HUES48 (cell line): ENCODE measurements at regions not wholly inside any gene's neighbourhood (a gene's known extent, or its start where the extent isn't known, plus 50 kb on each side); places are given as distances from the start of the nearest gene placed in this dataset.

ENCODE experiments used
- H3K27ac ChIP-seq: one replicate; pipeline ENCODE4 v1.7.0; 2013; ENCODE audit warnings: low read depth, low read length, inconsistent platforms
- H3K27me3 ChIP-seq: 2 replicates; pipeline ENCODE4 v1.6.1; 2013; ENCODE audit warnings: mild to moderate bottlenecking, low read length; ENCODE audit not compliant: control insufficient read depth, insufficient read depth
- H3K36me3 ChIP-seq: 2 replicates; pipeline ENCODE4 v1.6.1; 2013; ENCODE audit warnings: low read length; ENCODE audit not compliant: control insufficient read depth, insufficient read depth
- H3K4me1 ChIP-seq: 2 replicates; pipeline ENCODE4 v1.6.1; 2013; ENCODE audit warnings: mild to moderate bottlenecking, low read length; ENCODE audit not compliant: control insufficient read depth, insufficient read depth
- H3K4me3 ChIP-seq: 2 replicates; pipeline ENCODE4 v1.5.1; 2013; ENCODE audit warnings: mild to moderate bottlenecking, low read depth, low read length
- H3K9ac ChIP-seq: 2 replicates; pipeline ENCODE4 v1.6.1; 2013; ENCODE audit warnings: mild to moderate bottlenecking, low read depth, low read length, moderate library complexity
- H3K9me3 ChIP-seq: 2 replicates; pipeline ENCODE4 v1.6.1; 2013; ENCODE audit warnings: low read length; ENCODE audit not compliant: control insufficient read depth, insufficient read depth

GRCh38 chr12:25332143-25332542 is 81.4 kb upstream of the KRAS start:
- H3K27ac ChIP-seq = no peak overlapping the region
- peaks cover 4% of the 10 kb centered on the region; the same call in 1 of the 2 replicates for H3K4me1 ChIP-seq
- H3K36me3 ChIP-seq = no peaks in the 10 kb centered on the region
- no peaks in the 10 kb centered on the region for H3K9me3 ChIP-seq
- no peak overlapping the region for H3K9ac ChIP-seq
- no peak overlapping the region for H3K4me3 ChIP-seq
- H3K27me3 ChIP-seq = no peaks in the 10 kb centered on the region

DNA sequence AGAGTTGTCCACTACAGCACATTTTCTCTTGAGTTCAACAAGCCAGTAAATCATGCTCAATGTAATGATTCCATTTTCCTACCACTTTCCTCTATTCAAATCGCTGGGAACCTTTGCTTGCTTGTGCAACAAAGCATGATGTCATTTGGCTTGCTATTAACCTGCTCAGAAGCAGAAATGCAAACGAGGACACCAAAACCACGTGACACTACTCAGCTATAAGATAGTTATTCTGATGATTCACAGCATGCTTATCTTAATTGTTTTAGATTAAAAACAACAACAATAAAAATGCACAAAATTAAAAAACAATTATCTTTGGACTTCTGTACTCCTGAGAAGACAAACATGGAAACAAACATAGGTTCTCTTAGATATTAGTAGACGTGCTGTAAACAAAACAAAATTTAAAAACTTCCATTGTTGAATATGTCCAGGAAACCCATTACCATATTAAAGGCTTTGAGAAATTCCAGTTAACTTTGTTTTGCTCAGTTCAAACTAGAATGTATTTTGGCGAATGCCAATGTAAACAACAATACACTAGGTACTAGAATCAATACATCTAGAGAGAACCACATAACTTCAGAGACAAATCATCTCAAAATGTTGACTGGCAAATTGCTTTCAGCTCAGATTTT is 77.5 kb upstream of the KRAS start:
- no peaks in the 10 kb centered on the region for H3K9me3 ChIP-seq
- no peak overlapping the region for H3K4me3 ChIP-seq
- H3K27ac ChIP-seq = no peak overlapping the region
- no peaks in the 10 kb centered on the region for H3K36me3 ChIP-seq
- H3K9ac ChIP-seq = no peak overlapping the region
- H3K27me3 ChIP-seq = no peaks in the 10 kb centered on the region
- H3K4me1 ChIP-seq = no peaks in the 10 kb centered on the region; the same call in 1 of the 2 replicates

- Histone ChIP-seq H3K9me3 (no peaks in the 10 kb centered on the region), H3K9ac (no peak overlapping the region), H3K27me3 (no peaks in the 10 kb centered on the region), H3K4me3 (no peak overlapping the region), H3K36me3 (no peaks in the 10 kb centered on the region), H3K27ac (no peak overlapping the region), H3K4me1 (no peaks in the 10 kb centered on the region; the same call in 1 of the 2 replicates)
These were observed 76.6 kb upstream of the KRAS start for GRCh38 chr12:25327321-25327720.

GRCh38 chr12:25326326-25326725 is 75.6 kb upstream of the KRAS start:
- Histone ChIP-seq H3K4me1 (no peaks in the 10 kb centered on the region; the same call in 1 of the 2 replicates), H3K27ac (no peak overlapping the region), H3K9ac (no peak overlapping the region), H3K27me3 (no peaks in the 10 kb centered on the region), H3K4me3 (no peak overlapping the region), H3K36me3 (no peaks in the 10 kb centered on the region), H3K9me3 (no peaks in the 10 kb centered on the region)

- Histone ChIP-seq H3K27ac (no peak overlapping the region), H3K4me1 (no peaks in the 10 kb centered on the region; the same call in 1 of the 2 replicates), H3K36me3 (no peaks in the 10 kb centered on the region), H3K9ac (no peak overlapping the region), H3K4me3 (no peak overlapping the region), H3K9me3 (no peaks in the 10 kb centered on the region), H3K27me3 (no peaks in the 10 kb centered on the region)
These were observed 74.1 kb upstream of the KRAS start for GRCh38 chr12:25324861-25325260.

DNA sequence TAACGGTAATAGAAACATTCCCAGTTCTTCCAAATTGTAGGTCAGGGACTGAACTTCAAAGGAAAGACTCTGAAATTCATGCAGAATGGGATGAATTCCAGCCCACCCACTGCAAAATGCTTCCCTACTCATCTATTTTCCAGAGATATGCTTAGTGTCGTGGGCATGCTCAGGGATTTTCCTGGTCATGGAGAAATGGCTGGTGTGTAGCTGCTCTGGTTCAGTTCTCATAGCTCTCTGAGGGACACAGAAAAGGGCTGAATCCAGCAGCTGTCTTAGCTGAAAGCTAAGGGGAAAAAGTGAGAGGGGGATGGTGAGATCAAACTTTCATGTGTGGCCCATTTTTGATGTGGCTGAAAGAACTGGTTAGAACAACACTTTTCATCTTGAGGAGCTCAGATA is 72.9 kb upstream of the KRAS start:
- H3K9ac ChIP-seq = no peak overlapping the region
- H3K9me3 ChIP-seq = no peaks in the 10 kb centered on the region
- no peak overlapping the region for H3K4me3 ChIP-seq
- no peaks in the 10 kb centered on the region for H3K36me3 ChIP-seq
- H3K27me3 ChIP-seq = no peaks in the 10 kb centered on the region
- no peaks in the 10 kb centered on the region; the same call in 1 of the 2 replicates for H3K4me1 ChIP-seq
- H3K27ac ChIP-seq = no peak overlapping the region

DNA sequence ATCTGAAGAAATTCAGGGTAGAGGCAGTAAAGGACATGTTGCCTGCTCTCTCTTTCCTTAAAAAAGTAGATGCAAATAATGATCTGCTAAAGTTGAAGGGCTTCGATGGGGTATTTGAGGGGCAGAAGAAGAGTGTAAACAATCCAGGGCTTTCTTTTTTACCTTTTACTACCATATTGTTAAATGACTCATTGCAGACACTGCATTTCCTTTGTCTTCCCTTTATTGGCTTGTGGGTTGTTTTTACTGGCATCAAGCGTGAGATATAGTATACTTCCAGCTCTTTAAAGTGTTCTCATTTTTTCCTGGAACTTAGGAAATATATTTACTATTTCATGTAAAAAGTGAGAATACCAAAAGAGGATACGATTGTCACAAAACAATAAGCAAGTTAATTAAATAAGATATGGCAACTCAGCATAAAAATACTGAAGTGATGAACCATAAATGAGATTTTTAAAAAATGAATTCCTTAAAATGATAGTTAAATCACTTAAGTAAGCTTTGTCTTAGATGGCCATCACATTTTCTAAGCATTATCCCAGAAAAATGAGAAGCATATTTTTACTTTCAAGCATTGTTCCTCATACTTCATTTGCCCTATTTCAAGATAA is 72.3 kb upstream of the KRAS start:
- Histone ChIP-seq H3K9me3 (no peaks in the 10 kb centered on the region), H3K27me3 (no peaks in the 10 kb centered on the region), H3K4me1 (no peaks in the 10 kb centered on the region; the same call in 1 of the 2 replicates), H3K36me3 (no peaks in the 10 kb centered on the region), H3K4me3 (no peak overlapping the region), H3K27ac (no peak overlapping the region), H3K9ac (no peak overlapping the region)

DNA sequence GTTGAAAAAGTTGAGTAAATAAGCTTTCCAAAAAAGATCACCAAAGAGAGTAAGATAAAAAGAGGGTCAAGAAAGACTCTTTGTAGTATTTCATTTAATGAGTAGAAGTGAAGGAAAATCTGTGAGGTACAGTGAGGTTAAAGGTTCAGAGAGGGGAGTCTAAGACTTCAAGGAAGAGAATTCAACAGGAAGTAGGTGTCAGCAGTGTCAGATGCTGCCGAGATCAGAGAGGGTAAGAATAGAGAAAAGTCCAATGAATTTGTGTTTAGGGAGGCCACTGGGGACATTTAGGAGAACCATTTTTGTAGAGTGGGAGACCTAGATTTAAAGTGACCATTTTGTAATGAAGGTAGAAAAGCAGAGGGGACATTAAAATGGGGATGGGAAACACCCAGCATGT is 71.6 kb upstream of the KRAS start:
- H3K4me3 ChIP-seq = no peak overlapping the region
- no peaks in the 10 kb centered on the region for H3K9me3 ChIP-seq
- no peak overlapping the region for H3K27ac ChIP-seq
- no peaks in the 10 kb centered on the region; the same call in 1 of the 2 replicates for H3K4me1 ChIP-seq
- no peaks in the 10 kb centered on the region for H3K27me3 ChIP-seq
- H3K36me3 ChIP-seq = no peaks in the 10 kb centered on the region
- H3K9ac ChIP-seq = no peak overlapping the region

DNA sequence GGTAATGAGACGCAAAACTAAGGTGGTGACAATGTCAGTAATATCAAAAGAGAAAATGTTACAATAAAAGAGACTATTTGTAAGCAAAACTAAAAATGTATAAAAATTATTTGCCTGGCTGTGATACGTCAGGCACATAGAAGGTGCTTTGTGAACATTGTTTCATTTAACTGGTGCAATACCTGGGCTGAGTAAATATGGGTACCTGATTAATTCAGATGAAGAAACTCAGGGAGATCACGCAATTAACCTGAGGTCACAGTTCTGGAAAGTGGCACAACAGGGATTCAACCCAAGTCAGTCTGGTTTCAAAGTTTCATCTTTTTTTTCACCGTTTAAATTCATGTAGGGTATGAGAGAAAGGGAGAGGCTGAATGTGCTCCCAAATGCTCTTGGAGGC is 71.0 kb upstream of the KRAS start:
- no peak overlapping the region for H3K27ac ChIP-seq
- no peaks in the 10 kb centered on the region for H3K27me3 ChIP-seq
- H3K4me1 ChIP-seq = no peaks in the 10 kb centered on the region; the same call in 1 of the 2 replicates
- H3K4me3 ChIP-seq = no peak overlapping the region
- no peaks in the 10 kb centered on the region for H3K9me3 ChIP-seq
- H3K9ac ChIP-seq = no peak overlapping the region
- no peaks in the 10 kb centered on the region for H3K36me3 ChIP-seq

GRCh38 chr12:25320123-25321006 is 69.6 kb upstream of the KRAS start:
- no peaks in the 10 kb centered on the region; the same call in 1 of the 2 replicates for H3K4me1 ChIP-seq
- H3K27me3 ChIP-seq = no peaks in the 10 kb centered on the region
- H3K9ac ChIP-seq = no peak overlapping the region
- no peak overlapping the region for H3K27ac ChIP-seq
- no peaks in the 10 kb centered on the region for H3K9me3 ChIP-seq
- no peak overlapping the region for H3K4me3 ChIP-seq
- H3K36me3 ChIP-seq = no peaks in the 10 kb centered on the region
